ENCODE measurements at regions not wholly inside any gene's neighbourhood (a gene's known extent, or its start where the extent isn't known, plus 50 kb on each side); places are given as distances from the start of the nearest gene placed in this dataset.

DNA sequence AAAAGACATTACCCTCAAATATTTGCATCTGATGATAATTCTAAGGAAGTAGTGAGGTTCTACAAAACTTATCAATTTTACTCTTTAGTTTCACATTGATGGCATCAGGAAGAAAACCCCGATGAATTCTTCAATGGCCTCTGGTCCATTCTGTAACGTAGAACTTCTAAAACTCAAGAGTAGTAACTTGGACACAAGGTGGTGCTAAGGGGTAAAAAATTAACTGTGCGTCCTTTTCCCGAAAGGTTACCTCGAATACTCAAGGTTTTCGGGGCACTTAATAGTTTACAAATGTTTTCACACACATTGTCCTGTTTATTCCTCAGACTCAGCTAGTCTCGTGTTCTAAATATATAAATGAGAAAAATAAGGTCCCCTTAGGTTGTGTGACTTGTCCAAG lies 517.3 kb upstream of the ZFHX3 start:
- TF ChIP-seq, protein P1, sequence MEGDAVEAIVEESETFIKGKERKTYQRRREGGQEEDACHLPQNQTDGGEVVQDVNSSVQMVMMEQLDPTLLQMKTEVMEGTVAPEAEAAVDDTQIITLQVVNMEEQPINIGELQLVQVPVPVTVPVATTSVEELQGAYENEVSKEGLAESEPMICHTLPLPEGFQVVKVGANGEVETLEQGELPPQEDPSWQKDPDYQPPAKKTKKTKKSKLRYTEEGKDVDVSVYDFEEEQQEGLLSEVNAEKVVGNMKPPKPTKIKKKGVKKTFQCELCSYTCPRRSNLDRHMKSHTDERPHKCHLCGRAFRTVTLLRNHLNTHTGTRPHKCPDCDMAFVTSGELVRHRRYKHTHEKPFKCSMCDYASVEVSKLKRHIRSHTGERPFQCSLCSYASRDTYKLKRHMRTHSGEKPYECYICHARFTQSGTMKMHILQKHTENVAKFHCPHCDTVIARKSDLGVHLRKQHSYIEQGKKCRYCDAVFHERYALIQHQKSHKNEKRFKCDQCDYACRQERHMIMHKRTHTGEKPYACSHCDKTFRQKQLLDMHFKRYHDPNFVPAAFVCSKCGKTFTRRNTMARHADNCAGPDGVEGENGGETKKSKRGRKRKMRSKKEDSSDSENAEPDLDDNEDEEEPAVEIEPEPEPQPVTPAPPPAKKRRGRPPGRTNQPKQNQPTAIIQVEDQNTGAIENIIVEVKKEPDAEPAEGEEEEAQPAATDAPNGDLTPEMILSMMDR (IDR thresholded peaks at IDR 0.05; ENCODE audit: low read depth, low read length, poor library complexity, severe bottlenecking) = no peak
- no peak for TF ChIP-seq EZH2phosphoT487 (IDR thresholded peaks at IDR 0.05; ENCODE audit: borderline replicate concordance, low read length)

Data from DOHH2 (cell line).